H9 (cell line): ENCODE measurements at regions not wholly inside any gene's neighbourhood (a gene's known extent, or its start where the extent isn't known, plus 50 kb on each side); places are given as distances from the start of the nearest gene placed in this dataset.

ENCODE experiments used
- DNase-seq: peaks from one replicate; pipeline ENCODE4 v3.0.0-alpha.2; 2017
- H2AFZ ChIP-seq: one replicate; pipeline ENCODE4 v1.6.1; 2013; ENCODE audit warnings: mild to moderate bottlenecking, low read length, control low read depth, moderate library complexity
- H2AK5ac ChIP-seq: 2 replicates; pipeline ENCODE4 v1.6.1; 2013; ENCODE audit warnings: low read length, control low read depth, mixed read lengths; ENCODE audit not compliant: insufficient read length
- H2BK120ac ChIP-seq: one replicate; pipeline ENCODE4 v1.6.1; 2013; ENCODE audit warnings: low read depth, mild to moderate bottlenecking, low read length, control low read depth, inconsistent platforms; ENCODE audit not compliant: poor library complexity, severe bottlenecking
- H2BK12ac ChIP-seq: 2 replicates; pipeline ENCODE4 v1.6.1; 2013; ENCODE audit warnings: low read length, control low read depth, mixed read lengths, low read depth; ENCODE audit not compliant: insufficient read length
- H2BK15ac ChIP-seq: 2 replicates; pipeline ENCODE4 v1.6.1; 2013; ENCODE audit warnings: low read depth, low read length, control low read depth
- H2BK20ac ChIP-seq: one replicate; pipeline ENCODE4 v1.6.1; 2013; ENCODE audit warnings: low read depth, mild to moderate bottlenecking, low read length, control low read depth, inconsistent platforms; ENCODE audit not compliant: poor library complexity, severe bottlenecking
- H2BK5ac ChIP-seq: 2 replicates; pipeline ENCODE4 v1.6.1; 2013; ENCODE audit warnings: low read length, control low read depth, mixed read lengths; ENCODE audit not compliant: insufficient read length
- H3K14ac ChIP-seq: 2 replicates; pipeline ENCODE4 v1.6.1; 2013; ENCODE audit warnings: low read length, control low read depth; ENCODE audit not compliant: insufficient read depth
- H3K18ac ChIP-seq: 2 replicates; pipeline ENCODE4 v1.6.1; 2013; ENCODE audit warnings: low read depth, mild to moderate bottlenecking, mixed read lengths, low read length, control low read depth; ENCODE audit not compliant: insufficient read length
- H3K23ac ChIP-seq: 2 replicates; pipeline ENCODE4 v1.6.1; 2013; ENCODE audit warnings: low read length, control low read depth, mixed read lengths, low read depth; ENCODE audit not compliant: insufficient read length
- H3K23me2 ChIP-seq: 2 replicates; pipeline ENCODE4 v1.6.1; 2013; ENCODE audit warnings: low read depth, mild to moderate bottlenecking, mixed read lengths, low read length, control low read depth; ENCODE audit not compliant: insufficient read length, poor library complexity, severe bottlenecking
- H3K27ac ChIP-seq: 2 replicates; pipeline ENCODE4 v1.5.1; 2013; ENCODE audit warnings: low read length, control low read depth, mixed read lengths, low read depth; ENCODE audit not compliant: insufficient read length
- H3K27me3 ChIP-seq: 2 replicates; pipeline ENCODE4 v1.6.1; 2013; ENCODE audit warnings: low read length, control low read depth, inconsistent platforms; ENCODE audit not compliant: insufficient read depth
- H3K4ac ChIP-seq: 2 replicates; pipeline ENCODE4 v1.6.1; 2013; ENCODE audit warnings: low read depth, mild to moderate bottlenecking, control low read depth, inconsistent platforms, low read length, moderate library complexity
- H3K4me1 ChIP-seq: 2 replicates; pipeline ENCODE4 v1.6.1; 2013; ENCODE audit warnings: low read length, control low read depth, inconsistent platforms; ENCODE audit not compliant: insufficient read depth
- H3K4me2 ChIP-seq: 2 replicates; pipeline ENCODE4 v1.6.1; 2013; ENCODE audit warnings: low read length, control low read depth, mixed read lengths; ENCODE audit not compliant: insufficient read length, insufficient read depth
- H3K56ac ChIP-seq: 2 replicates; pipeline ENCODE4 v1.6.1; 2013; ENCODE audit warnings: low read depth, mild to moderate bottlenecking, mixed read lengths, low read length, control low read depth; ENCODE audit not compliant: insufficient read length
- H3K79me1 ChIP-seq: 2 replicates; pipeline ENCODE4 v1.6.1; 2013; ENCODE audit warnings: low read depth, mild to moderate bottlenecking, moderate library complexity, low read length, control low read depth, inconsistent platforms; ENCODE audit not compliant: insufficient read depth, poor library complexity, severe bottlenecking
- H3K79me2 ChIP-seq: 2 replicates; pipeline ENCODE4 v1.6.1; 2013; ENCODE audit warnings: low read length, control low read depth, inconsistent platforms; ENCODE audit not compliant: insufficient read depth
- H3K9ac ChIP-seq: 2 replicates; pipeline ENCODE4 v1.6.1; 2013; ENCODE audit warnings: low read length, control low read depth, mixed read lengths; ENCODE audit not compliant: insufficient read length; ENCODE audit errors: extremely low read depth
- H3K9me3 ChIP-seq: one replicate; pipeline ENCODE4 v1.6.1; 2013; ENCODE audit warnings: low read depth, low read length, inconsistent platforms; ENCODE audit not compliant: control insufficient read depth
- H3T11ph ChIP-seq: one replicate; pipeline ENCODE4 v1.6.1; 2013; ENCODE audit warnings: mild to moderate bottlenecking, low read length, control low read depth, inconsistent platforms
- H4K20me1 ChIP-seq: one replicate; pipeline ENCODE4 v1.6.1; 2013; ENCODE audit not compliant: control insufficient read depth, insufficient read length, insufficient read depth
- H4K5ac ChIP-seq: 2 replicates; pipeline ENCODE4 v1.6.1; 2013; ENCODE audit warnings: low read depth, mild to moderate bottlenecking, mixed read lengths, low read length, control low read depth; ENCODE audit not compliant: insufficient read length
- H4K8ac ChIP-seq: replicated peaks from 2 replicates; pipeline ENCODE4 v1.6.1; 2013; ENCODE audit warnings: low read length, control low read depth, mixed read lengths, low read depth; ENCODE audit not compliant: insufficient read length
- H4K91ac ChIP-seq: 2 replicates; pipeline ENCODE4 v1.6.1; 2013; ENCODE audit warnings: low read depth, mild to moderate bottlenecking, moderate library complexity, mixed read lengths, low read length, control low read depth; ENCODE audit not compliant: insufficient read length
- H3K27ac Mint-ChIP-seq, 3 experiments: 2 replicates in 2 of 3; 3 replicates in 1 of 3; pipeline ENCODE4 v1.8.0; 2020 to 2021; ENCODE audit warnings: mixed read lengths in 3 of 3, mild to moderate bottlenecking in 1 of 3, moderate library complexity in 1 of 3
- H3K27me3 Mint-ChIP-seq: 2 replicates; pipeline ENCODE4 v1.8.0; 2021; ENCODE audit warnings: low read depth, mild to moderate bottlenecking, moderate library complexity, mixed read lengths
- H3K36me3 Mint-ChIP-seq, 3 experiments: 2 replicates in 2 of 3; 3 replicates in 1 of 3; pipeline ENCODE4 v1.8.0; 2020 to 2021; ENCODE audit warnings: low read depth in 3 of 3, mixed read lengths in 3 of 3; ENCODE audit not compliant: insufficient read depth in 1 of 3
- H3K4me1 Mint-ChIP-seq, 2 experiments: 2 replicates each; pipeline ENCODE4 v1.8.0; 2020; ENCODE audit warnings: mixed read lengths in 2 of 2
- H3K4me3 Mint-ChIP-seq, 2 experiments: 2 replicates in 1 of 2; 3 replicates in 1 of 2; pipeline ENCODE4 v1.8.0; 2020 to 2021; ENCODE audit warnings: mild to moderate bottlenecking in 2 of 2, mixed read lengths in 2 of 2, moderate library complexity in 1 of 2
- H3K9me3 Mint-ChIP-seq, 2 experiments: 2 replicates in 1 of 2; 3 replicates in 1 of 2; pipeline ENCODE4 v1.8.0; 2020; ENCODE audit warnings: mild to moderate bottlenecking in 2 of 2, mixed read lengths in 2 of 2, moderate library complexity in 1 of 2
- CTCF ChIP-seq: fragments of 200-600 bp; sonication (generic); conservative IDR thresholded peaks from 3 replicates; pipeline ENCODE4 v1.8.0; 2021; ENCODE audit warnings: antibody characterized with exemption, mild to moderate bottlenecking
- WGBS: extraction: QIAGEN DNeasy Blood & Tissue Kit; methylation state at CpG from one replicate; pipeline ENCODE4 v1.1.7; 2013; ENCODE audit warnings: missing lambda C conversion rate, low lambda C conversion rate, mixed read lengths; ENCODE audit not compliant: insufficient read length; ENCODE audit errors: extremely low coverage; 5-methylcytosine and 5-hydroxymethylcytosine counted together

- no peak for TF ChIP-seq CTCF
- Histone ChIP-seq H3K27me3 (no peaks in the 10 kb centered on the region), H3K23me2 (no peaks in the 10 kb centered on the region), H2BK12ac (no peak overlapping the region), H4K8ac (no peak overlapping the region), H3K14ac (peak overlapping the region; percentile 58; the same call in 1 of the 2 replicates), H3K4me2 (no peak overlapping the region), H2AK5ac (no peak overlapping the region), H3K4ac (no peak overlapping the region), H2BK20ac (no peak overlapping the region), H4K5ac (no peak overlapping the region), H3K56ac (no peak overlapping the region), H3T11ph (no peak overlapping the region), H3K9ac (no peak overlapping the region), H3K79me2 (no peaks in the 10 kb centered on the region), H2BK120ac (no peak overlapping the region), H2BK5ac (no peak overlapping the region), H3K18ac (peak overlapping the region; percentile 49), H2AFZ (no peak overlapping the region), H3K4me1 (peaks cover 19% of the 10 kb centered on the region), H3K79me1 (no peaks in the 10 kb centered on the region), H3K27ac (no peak overlapping the region), H3K9me3 (no peaks in the 10 kb centered on the region), H4K20me1 (no peaks in the 10 kb centered on the region), H3K23ac (no peak overlapping the region), H4K91ac (no peak overlapping the region), H2BK15ac (no peak overlapping the region)
- Mint-ChIP-seq H3K36me3 (peaks cover 8 to 18% (median 9%) of the 10 kb centered on the region in 3 experiments; a peak in 6 of 7 replicates), H3K4me1 (peaks cover 57 to 58% of the 10 kb centered on the region in 2 experiments), H3K27me3 (peaks cover 6% of the 10 kb centered on the region), H3K27ac (peak overlapping the region; percentile 89 to 100 (median 91); a peak in 6 of 7 replicates), H3K4me3 (peak overlapping the region in 1 of 2 experiments; percentile 63; a peak in 3 of 5 replicates), H3K9me3 (peaks cover 10 to 12% of the 10 kb centered on the region in 2 experiments)
- no CpG with 5 or more reads among the region's 3 CpGs for WGBS
- no peak for DNase-seq
Measured at GRCh38 chr3:45311327-45311726, 77.0 kb upstream of the LARS2 start.
